LNCaP clone FGC (cell line): ENCODE measurements at regions not wholly inside any gene's neighbourhood (a gene's known extent, or its start where the extent isn't known, plus 50 kb on each side); places are given as distances from the start of the nearest gene placed in this dataset.

Experiments used
- DNase-seq: peaks from one replicate; pipeline ENCODE4 v3.0.0-alpha.2; 2011; ENCODE audit warnings: low read depth
- H3K4me3 ChIP-seq: 2 replicates; pipeline ENCODE4 v1.5.1; 2011; ENCODE audit warnings: mild to moderate bottlenecking, low read depth, low read length, control low read depth
- TF ChIP-seq, protein P1 (sequence below): IDR thresholded peaks from 2 replicates; pipeline ENCODE4 v1.5.1; 2012; ENCODE audit warnings: mild to moderate bottlenecking; ENCODE audit not compliant: control insufficient read depth, insufficient read depth; ENCODE audit errors: extremely low read depth

DNA sequence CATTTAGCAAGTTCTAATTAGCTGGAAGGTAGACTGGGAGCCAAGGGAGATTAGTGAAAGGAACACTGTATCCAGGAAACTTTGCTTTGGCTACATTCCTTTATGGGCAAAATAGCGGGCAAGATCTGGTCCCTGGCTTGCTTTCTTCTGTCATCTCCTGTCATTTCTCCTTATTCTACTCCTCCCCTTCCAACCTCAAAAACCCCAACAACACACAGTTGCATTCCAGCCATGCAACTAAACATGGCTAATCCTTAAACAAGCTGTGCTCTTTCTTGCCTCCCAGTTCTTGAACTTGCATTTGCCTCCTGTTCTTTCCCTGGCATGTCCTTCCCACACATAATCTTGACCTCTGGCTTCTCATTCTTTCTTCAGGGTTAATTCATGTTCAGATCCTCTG is 59.5 kb upstream of the CDCA7L start:
- H3K4me3 ChIP-seq = no peak overlapping the region
- TF ChIP-seq, protein P1, sequence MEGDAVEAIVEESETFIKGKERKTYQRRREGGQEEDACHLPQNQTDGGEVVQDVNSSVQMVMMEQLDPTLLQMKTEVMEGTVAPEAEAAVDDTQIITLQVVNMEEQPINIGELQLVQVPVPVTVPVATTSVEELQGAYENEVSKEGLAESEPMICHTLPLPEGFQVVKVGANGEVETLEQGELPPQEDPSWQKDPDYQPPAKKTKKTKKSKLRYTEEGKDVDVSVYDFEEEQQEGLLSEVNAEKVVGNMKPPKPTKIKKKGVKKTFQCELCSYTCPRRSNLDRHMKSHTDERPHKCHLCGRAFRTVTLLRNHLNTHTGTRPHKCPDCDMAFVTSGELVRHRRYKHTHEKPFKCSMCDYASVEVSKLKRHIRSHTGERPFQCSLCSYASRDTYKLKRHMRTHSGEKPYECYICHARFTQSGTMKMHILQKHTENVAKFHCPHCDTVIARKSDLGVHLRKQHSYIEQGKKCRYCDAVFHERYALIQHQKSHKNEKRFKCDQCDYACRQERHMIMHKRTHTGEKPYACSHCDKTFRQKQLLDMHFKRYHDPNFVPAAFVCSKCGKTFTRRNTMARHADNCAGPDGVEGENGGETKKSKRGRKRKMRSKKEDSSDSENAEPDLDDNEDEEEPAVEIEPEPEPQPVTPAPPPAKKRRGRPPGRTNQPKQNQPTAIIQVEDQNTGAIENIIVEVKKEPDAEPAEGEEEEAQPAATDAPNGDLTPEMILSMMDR = no peak
- peak; percentile 84 for DNase-seq

DNA sequence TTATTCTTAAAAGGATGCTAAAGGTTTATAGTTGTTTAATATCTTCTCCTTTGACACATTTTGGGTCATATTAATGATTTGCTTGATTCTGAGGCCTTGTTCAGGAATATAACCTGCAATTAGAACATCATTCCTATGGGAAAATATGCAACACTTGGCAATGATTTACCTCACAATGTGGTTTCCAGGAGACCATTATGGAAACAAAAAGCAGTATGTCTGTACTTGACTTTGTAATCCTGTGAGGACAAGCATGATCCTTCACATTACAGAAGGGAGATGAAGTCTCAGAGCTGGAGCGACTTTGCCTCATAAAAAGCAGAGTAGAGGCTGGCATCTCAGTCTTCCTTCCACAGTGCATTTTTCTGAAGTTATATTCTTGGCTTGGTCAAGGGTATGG is 57.0 kb upstream of the CDCA7L start:
- no peak overlapping the region for H3K4me3 ChIP-seq
- DNase-seq = no peak
- TF ChIP-seq, protein P1 = no peak

DNA sequence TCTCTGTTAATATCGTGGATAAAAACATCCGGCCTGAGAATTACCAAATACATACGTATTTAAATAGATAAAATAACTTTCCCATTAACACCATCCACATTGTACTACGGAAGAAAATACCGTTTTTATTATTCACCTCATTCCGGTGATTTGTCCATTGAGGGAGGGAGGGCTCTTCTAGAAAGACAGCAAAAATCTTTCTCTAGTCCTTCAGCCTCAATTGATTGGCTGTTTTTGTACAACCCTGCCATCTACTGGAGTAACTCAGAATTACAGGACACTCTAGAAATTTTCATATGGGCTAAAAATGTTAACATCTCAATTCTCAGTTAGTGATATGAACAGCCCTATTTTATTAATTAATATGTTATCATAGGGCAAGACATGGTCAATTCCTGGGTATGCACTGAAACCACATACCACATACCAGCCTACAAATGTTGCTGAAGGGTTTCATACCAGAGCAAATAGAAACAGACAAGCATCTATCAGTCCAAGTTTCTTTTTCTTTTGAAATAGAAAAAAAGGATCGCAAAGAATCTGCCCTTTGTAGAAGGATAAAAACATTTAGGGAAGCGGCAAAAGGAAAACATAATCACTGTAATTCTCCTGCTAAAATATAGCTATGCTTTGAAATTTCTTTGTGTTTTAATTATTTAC is 55.8 kb upstream of the CDCA7L start:
- no peak overlapping the region for H3K4me3 ChIP-seq
- TF ChIP-seq, protein P1 = peak; percentile 63
- DNase-seq = peak; percentile 25

DNA sequence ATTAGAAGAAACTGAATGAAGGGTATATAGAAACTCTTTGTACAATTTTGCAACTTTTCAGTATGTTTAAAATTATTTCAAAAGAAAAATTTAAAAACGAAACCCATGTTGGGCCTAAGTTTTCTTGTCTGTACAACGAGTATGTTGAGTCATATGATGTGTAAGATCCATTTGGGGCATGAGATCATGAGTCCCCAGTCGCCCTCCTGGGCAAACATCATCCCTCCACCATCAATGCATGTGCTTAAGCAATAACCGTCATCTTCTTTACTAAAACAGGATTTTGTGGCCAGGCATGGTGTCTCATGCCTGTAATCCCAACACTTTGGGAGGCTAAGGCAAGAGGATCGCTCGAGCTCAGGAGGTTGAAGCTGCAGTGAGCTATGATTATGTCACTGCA is 54.2 kb upstream of the CDCA7L start:
- no peak for DNase-seq
- TF ChIP-seq, protein P1 = no peak
- no peak overlapping the region for H3K4me3 ChIP-seq

DNA sequence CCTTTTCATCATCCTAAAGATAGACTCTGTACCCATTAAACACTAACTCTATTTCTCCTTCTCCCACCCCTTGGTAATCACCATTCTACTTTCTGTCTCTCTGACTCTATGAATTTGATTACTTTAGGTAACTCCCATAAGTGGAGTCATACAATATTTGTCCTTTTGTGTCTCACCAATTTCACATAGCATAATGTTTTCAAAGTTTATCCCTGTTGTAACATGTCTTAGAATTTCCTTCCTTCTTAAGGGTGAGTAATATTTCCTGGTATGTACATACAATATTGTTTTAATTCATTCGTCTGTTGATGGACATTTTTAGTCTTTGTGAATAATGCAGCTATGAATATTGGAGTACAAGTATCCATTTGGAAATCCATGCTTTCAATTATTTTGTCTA is 50.9 kb upstream of the CDCA7L start:
- TF ChIP-seq, protein P1 = no peak
- no peak for DNase-seq
- H3K4me3 ChIP-seq = no peak overlapping the region
